PFSK-1 (cell line): ENCODE measurements at regions not wholly inside any gene's neighbourhood (a gene's known extent, or its start where the extent isn't known, plus 50 kb on each side); places are given as distances from the start of the nearest gene placed in this dataset.

ENCODE experiments used
- POLR2AphosphoS5 ChIP-seq: IDR thresholded peaks from 2 replicates; pipeline ENCODE4 v1.6.1; 2012; ENCODE audit warnings: low read depth, mild to moderate bottlenecking, control low read depth, low read length, moderate library complexity
- TAF1 ChIP-seq: IDR thresholded peaks from 2 replicates; pipeline ENCODE4 v1.6.1; 2012; ENCODE audit warnings: low read length, control low read depth, borderline replicate concordance; ENCODE audit not compliant: insufficient read depth
- TF ChIP-seq, protein P1 (sequence below), 2 experiments: IDR thresholded peaks; 2 replicates each; pipeline versions ENCODE4 v1.6.1 to v1.8.0; 2011 to 2012; ENCODE audit warnings: low read depth in 2 of 2, low read length in 2 of 2, control low read depth in 1 of 2, inconsistent platforms in 1 of 2, mild to moderate bottlenecking in 1 of 2, moderate library complexity in 1 of 2; ENCODE audit not compliant: insufficient read depth in 1 of 2

DNA sequence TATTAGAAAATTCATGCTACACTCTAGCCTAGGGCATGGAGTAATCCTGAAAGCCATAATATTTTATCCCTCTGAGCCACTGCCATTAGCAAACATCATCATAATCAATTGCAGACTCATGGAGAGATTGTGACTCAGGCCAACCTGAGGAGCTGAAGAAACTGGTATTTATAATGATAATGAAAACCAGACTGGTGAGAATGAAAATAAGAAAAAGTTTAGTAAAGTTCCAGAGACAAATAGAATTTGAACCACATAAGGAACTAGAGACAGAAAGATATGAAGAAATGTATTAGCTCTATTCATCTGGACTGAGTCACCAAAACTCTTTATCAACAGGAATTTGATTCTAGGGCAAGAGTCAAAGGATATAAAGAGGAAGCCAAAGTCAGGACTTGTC is 158.7 kb downstream of the DRD1 start:
- TF ChIP-seq POLR2AphosphoS5 (no peak), TAF1 (no peak)
- TF ChIP-seq, protein P1, sequence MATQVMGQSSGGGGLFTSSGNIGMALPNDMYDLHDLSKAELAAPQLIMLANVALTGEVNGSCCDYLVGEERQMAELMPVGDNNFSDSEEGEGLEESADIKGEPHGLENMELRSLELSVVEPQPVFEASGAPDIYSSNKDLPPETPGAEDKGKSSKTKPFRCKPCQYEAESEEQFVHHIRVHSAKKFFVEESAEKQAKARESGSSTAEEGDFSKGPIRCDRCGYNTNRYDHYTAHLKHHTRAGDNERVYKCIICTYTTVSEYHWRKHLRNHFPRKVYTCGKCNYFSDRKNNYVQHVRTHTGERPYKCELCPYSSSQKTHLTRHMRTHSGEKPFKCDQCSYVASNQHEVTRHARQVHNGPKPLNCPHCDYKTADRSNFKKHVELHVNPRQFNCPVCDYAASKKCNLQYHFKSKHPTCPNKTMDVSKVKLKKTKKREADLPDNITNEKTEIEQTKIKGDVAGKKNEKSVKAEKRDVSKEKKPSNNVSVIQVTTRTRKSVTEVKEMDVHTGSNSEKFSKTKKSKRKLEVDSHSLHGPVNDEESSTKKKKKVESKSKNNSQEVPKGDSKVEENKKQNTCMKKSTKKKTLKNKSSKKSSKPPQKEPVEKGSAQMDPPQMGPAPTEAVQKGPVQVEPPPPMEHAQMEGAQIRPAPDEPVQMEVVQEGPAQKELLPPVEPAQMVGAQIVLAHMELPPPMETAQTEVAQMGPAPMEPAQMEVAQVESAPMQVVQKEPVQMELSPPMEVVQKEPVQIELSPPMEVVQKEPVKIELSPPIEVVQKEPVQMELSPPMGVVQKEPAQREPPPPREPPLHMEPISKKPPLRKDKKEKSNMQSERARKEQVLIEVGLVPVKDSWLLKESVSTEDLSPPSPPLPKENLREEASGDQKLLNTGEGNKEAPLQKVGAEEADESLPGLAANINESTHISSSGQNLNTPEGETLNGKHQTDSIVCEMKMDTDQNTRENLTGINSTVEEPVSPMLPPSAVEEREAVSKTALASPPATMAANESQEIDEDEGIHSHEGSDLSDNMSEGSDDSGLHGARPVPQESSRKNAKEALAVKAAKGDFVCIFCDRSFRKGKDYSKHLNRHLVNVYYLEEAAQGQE (IDR thresholded peaks at IDR 0.05; ENCODE audit: insufficient read depth in 1 of 2, low read depth in 2 of 2, low read length in 2 of 2) = no peak
